Suppressor macrophage (primary cell): ENCODE measurements at regions not wholly inside any gene's neighbourhood (a gene's known extent, or its start where the extent isn't known, plus 50 kb on each side); places are given as distances from the start of the nearest gene placed in this dataset.
"Not testable (repeated sequence)": the region's sequence is repeated elsewhere in the genome, so short reads cannot be mapped to it uniquely, and the experiment has no call there.

Experiments used
- DNase-seq, 4 experiments: peaks; one replicate each; pipeline ENCODE4 v3.0.0-alpha.2; 2020 to 2022

- DNase-seq: no peak
These were observed 446.4 kb upstream of the PFKP start for GRCh38 chr10:2620827-2621521.

- DNase-seq: no peak
These were observed 447.4 kb upstream of the PFKP start for GRCh38 chr10:2619916-2620315.

GRCh38 chr10:2619472-2619871 lies 447.9 kb upstream of the PFKP start:
- peak in 2 of 4 experiments; percentile 1 to 5 for DNase-seq

GRCh38 chr10:2618690-2619089 lies 448.7 kb upstream of the PFKP start:
- DNase-seq: no peak

GRCh38 chr10:2616215-2616614 lies 451.1 kb upstream of the PFKP start:
- DNase-seq: no peak

GRCh38 chr10:2611603-2612002 lies 455.7 kb upstream of the PFKP start:
- DNase-seq: no peak

- DNase-seq: no peak
These were observed 456.4 kb upstream of the PFKP start for GRCh38 chr10:2610946-2611345.

- no peak for DNase-seq
These were observed 462.5 kb upstream of the PFKP start for GRCh38 chr10:2604891-2605290.

GRCh38 chr10:2599571-2599970 lies 467.8 kb upstream of the PFKP start:
- DNase-seq: no peak

- no peak for DNase-seq
These were observed 474.8 kb upstream of the PFKP start for GRCh38 chr10:2592360-2593160.

- DNase-seq: no peak
These were observed 478.2 kb upstream of the PFKP start for GRCh38 chr10:2589196-2589595.

GRCh38 chr10:2584385-2584784 lies 483.0 kb upstream of the PFKP start:
- no peak for DNase-seq

- DNase-seq: no peak
These were observed 490.5 kb upstream of the PFKP start for GRCh38 chr10:2576892-2577291.

GRCh38 chr10:2575460-2575859 lies 491.9 kb upstream of the PFKP start:
- DNase-seq: no peak

- DNase-seq: no peak
These were observed 494.7 kb upstream of the PFKP start for GRCh38 chr10:2572611-2573010.

GRCh38 chr10:2556883-2557282 lies 510.5 kb upstream of the PFKP start:
- DNase-seq: no peak

GRCh38 chr10:2548071-2548470 lies 519.3 kb upstream of the PFKP start:
- DNase-seq: no peak

GRCh38 chr10:2547606-2548005 lies 519.7 kb upstream of the PFKP start:
- DNase-seq: no peak

GRCh38 chr10:2546894-2547293 lies 520.5 kb upstream of the PFKP start:
- DNase-seq: not testable (repeated sequence)

GRCh38 chr10:2543974-2544373 lies 523.4 kb upstream of the PFKP start:
- DNase-seq: no peak

- no peak for DNase-seq
These were observed 524.0 kb upstream of the PFKP start for GRCh38 chr10:2543142-2543886.

- DNase-seq: no peak
These were observed 526.2 kb upstream of the PFKP start for GRCh38 chr10:2541176-2541575.

GRCh38 chr10:2529945-2530344 lies 537.4 kb upstream of the PFKP start:
- no peak for DNase-seq

- DNase-seq: no peak
These were observed 541.6 kb upstream of the PFKP start for GRCh38 chr10:2525781-2526180.
